ENCODE measurements at regions not wholly inside any gene's neighbourhood (a gene's known extent, or its start where the extent isn't known, plus 50 kb on each side); places are given as distances from the start of the nearest gene placed in this dataset.

DNA sequence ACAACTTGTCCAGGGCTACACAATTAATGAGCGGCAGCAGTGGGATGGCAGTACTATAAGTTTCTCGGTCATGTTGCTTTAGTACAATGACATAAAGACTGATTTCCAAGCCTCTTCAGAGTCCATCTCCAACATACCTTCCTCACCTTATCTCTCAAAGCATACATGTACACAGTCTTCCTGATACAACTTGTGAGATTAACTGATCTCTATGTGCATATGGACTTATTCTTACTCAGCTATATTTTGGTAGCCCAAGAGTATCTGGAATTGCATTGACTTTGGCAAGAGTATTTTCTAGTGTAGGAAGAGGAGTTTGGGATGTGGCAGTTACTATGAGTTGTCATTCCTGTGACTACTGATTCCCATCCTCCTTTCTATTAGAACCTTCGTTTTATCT is 575.0 kb downstream of the EDEM1 start:
- Mint-ChIP-seq H3K4me1 (no peaks in the 10 kb centered on the region), H3K9me3 (no peaks in the 10 kb centered on the region), H3K27me3 (ENCODE audit: low read depth) (no peaks in the 10 kb centered on the region), H3K36me3 (ENCODE audit: low read depth) (no peaks in the 10 kb centered on the region), H3K4me3 (no peak overlapping the region), H3K27ac (ENCODE audit: unreplicated experiment) (no peak overlapping the region)
- TF ChIP-seq, protein P1, sequence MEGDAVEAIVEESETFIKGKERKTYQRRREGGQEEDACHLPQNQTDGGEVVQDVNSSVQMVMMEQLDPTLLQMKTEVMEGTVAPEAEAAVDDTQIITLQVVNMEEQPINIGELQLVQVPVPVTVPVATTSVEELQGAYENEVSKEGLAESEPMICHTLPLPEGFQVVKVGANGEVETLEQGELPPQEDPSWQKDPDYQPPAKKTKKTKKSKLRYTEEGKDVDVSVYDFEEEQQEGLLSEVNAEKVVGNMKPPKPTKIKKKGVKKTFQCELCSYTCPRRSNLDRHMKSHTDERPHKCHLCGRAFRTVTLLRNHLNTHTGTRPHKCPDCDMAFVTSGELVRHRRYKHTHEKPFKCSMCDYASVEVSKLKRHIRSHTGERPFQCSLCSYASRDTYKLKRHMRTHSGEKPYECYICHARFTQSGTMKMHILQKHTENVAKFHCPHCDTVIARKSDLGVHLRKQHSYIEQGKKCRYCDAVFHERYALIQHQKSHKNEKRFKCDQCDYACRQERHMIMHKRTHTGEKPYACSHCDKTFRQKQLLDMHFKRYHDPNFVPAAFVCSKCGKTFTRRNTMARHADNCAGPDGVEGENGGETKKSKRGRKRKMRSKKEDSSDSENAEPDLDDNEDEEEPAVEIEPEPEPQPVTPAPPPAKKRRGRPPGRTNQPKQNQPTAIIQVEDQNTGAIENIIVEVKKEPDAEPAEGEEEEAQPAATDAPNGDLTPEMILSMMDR (conservative IDR thresholded peaks at IDR 0.05), result no peak
- DNase-seq (ENCODE audit: low read depth, low spot score), result no peak

DNA sequence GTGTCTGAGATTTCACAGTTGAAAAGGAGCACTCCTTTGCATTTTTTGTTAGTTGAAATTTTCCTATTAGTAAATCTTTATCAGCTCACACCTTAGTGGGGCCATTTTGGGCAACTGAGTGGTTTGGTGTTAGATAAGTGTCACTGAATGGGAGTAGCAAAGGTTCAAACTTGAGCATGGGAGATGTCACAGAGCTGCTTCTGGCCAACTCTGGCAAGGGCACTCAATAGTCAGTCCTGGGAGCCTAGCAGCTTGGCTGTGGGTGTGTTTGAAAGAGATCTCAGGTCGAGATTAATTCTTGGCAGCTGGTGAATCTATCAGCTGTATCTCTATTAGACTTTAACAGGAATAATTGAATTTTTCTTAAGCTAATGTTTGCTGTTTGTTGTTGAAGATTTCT is 579.3 kb downstream of the EDEM1 start:
- H3K4me1 Mint-ChIP-seq, result no peaks in the 10 kb centered on the region
- no peak for DNase-seq (ENCODE audit: low read depth, low spot score)
- TF ChIP-seq, protein P1 (conservative IDR thresholded peaks at IDR 0.05), result no peak
- H3K27ac Mint-ChIP-seq (ENCODE audit: unreplicated experiment), result no peak overlapping the region
- H3K4me3 Mint-ChIP-seq, result no peak overlapping the region
- H3K27me3 Mint-ChIP-seq (ENCODE audit: low read depth), result no peaks in the 10 kb centered on the region
- H3K36me3 Mint-ChIP-seq (ENCODE audit: low read depth), result no peaks in the 10 kb centered on the region
- no peaks in the 10 kb centered on the region for H3K9me3 Mint-ChIP-seq

DNA sequence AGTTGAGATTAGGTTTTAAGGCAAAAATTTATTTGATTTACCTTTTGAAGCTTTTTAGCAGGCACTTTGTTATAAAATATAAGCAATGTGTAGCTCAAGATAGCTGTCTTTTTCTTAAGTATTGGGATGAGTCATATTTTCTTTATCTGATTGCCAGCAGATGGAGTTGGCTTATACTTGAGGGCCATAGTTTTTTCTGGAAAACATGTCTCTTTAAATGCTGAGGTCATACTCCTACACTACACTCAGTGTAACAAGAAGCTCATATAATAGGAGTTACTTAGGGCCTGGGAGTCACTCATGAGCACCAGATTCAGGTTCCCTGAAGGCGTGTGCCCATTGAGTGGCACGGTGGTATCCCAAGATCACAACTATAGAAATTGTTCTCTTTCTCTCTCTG is 579.8 kb downstream of the EDEM1 start:
- TF ChIP-seq, protein P1 (conservative IDR thresholded peaks at IDR 0.05), result no peak
- Mint-ChIP-seq H3K27me3 (ENCODE audit: low read depth) (no peaks in the 10 kb centered on the region), H3K27ac (ENCODE audit: unreplicated experiment) (no peak overlapping the region), H3K4me1 (no peaks in the 10 kb centered on the region), H3K36me3 (ENCODE audit: low read depth) (no peaks in the 10 kb centered on the region), H3K9me3 (no peaks in the 10 kb centered on the region), H3K4me3 (no peak overlapping the region)
- no peak for DNase-seq (ENCODE audit: low read depth, low spot score)

DNA sequence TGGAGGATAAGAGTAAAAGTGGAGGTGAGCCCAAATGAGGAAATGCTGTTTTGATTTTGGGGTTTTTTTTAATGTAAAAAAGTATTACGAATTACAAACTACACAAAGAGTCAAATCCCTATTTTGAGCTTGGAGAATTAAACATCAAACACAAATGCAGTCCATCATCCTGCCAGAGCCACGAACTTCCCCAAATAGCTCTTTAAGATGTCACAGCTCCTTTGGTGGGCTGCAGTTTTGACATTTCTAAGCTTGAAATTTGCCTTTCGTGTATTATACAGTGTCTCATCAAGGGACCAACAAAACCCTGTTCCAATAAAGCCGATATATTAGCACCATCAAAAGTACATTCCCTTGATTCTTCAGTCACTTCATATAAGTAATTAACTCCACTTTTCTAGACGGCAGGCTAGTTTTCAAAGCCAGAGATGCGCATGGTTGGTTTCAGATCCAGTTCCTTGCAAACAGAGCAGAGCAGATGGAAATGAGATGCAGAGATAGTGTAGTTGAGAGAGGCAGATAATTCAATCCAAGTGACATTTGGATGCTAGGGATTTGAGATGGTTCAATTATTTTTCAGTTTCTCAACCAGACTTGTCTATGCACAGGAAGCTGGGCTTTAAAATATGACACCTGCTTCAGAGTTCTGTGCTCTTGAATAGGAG is 580.9 kb downstream of the EDEM1 start:
- Mint-ChIP-seq H3K4me3 (no peak overlapping the region), H3K27ac (ENCODE audit: unreplicated experiment) (no peak overlapping the region), H3K27me3 (ENCODE audit: low read depth) (no peaks in the 10 kb centered on the region), H3K9me3 (no peaks in the 10 kb centered on the region), H3K4me1 (no peaks in the 10 kb centered on the region), H3K36me3 (ENCODE audit: low read depth) (no peaks in the 10 kb centered on the region)
- DNase-seq (ENCODE audit: low read depth, low spot score), result no peak
- TF ChIP-seq, protein P1 (conservative IDR thresholded peaks at IDR 0.05), result no peak

DNA sequence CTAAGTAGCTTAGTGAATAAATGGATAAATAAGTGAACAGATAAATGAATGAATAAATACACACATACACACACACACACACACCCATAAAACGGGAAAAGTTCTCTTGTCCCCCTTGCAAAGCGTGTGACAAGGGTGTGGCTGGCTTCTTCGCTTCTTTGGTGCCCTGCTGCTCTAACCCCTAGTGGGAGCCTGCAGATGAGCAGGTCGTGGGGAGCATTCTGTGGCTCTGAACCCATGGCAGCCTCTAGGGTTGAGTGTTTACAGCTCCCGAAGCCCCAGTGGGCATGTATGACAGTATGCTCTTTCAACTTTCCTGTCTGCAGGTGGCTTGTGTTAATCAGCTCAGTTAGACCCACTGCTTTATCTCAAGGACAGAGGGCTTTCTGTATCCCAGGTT is 582.3 kb downstream of the EDEM1 start:
- Mint-ChIP-seq H3K4me3 (no peak overlapping the region), H3K27me3 (ENCODE audit: low read depth) (no peaks in the 10 kb centered on the region), H3K36me3 (ENCODE audit: low read depth) (no peaks in the 10 kb centered on the region), H3K27ac (ENCODE audit: unreplicated experiment) (no peak overlapping the region), H3K9me3 (no peaks in the 10 kb centered on the region), H3K4me1 (no peaks in the 10 kb centered on the region)
- no peak for DNase-seq (ENCODE audit: low read depth, low spot score)
- TF ChIP-seq, protein P1 (conservative IDR thresholded peaks at IDR 0.05), result no peak

Measured in neural crest cell (in vitro differentiated cells).